ENCODE measurements at regions not wholly inside any gene's neighbourhood (a gene's known extent, or its start where the extent isn't known, plus 50 kb on each side); places are given as distances from the start of the nearest gene placed in this dataset.

DNA sequence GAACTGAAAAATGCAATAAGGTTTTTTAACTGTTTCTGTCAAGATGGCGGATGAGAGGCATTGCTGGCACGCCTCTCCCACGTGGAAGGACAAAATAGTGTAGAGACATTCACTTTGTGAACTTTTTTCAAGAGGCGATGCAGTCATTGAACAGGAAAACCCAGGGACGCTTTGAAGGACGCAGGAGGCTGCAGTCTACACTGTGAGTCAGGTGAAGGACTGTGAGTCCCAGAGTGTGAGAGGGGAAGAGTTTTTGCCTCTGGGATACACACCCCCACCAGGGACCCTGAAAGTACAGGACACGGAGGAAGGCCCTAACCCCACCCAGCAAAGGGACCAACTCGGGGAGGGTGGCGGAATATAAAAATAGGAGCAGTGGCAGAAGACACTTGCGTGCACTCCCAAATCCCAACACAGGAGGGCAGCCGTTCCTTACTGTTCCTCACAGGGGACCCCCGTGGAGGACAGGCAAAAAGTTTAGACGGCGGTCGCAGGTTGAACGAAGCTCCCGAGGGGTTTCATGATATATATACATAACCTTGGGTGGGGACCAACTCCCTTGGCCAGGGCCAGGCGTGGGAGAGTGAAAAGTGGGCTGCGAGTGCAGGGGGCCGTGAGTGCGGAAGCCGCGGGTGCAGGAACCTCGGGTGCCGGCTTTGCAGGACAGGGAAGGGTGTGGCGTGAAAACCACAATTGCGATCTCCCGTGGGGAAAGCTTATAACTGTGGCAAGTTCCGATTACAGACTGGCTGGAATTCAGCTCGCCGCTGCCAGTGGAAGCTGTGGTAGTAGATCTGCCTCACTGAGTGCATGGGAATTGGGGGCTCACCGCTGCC lies 82.0 kb upstream of the ALOX12 start:
- TF ChIP-seq TEAD4 (IDR thresholded peaks at IDR 0.05) (0 out of 2 replicates have a peak, but pooled peaks have one; percentile 24), REST (IDR thresholded peaks at IDR 0.05; ENCODE audit: low read depth) (no peak), RAD21 (IDR thresholded peaks at IDR 0.05; ENCODE audit: low read depth) (peak; percentile 98), USF1 (IDR thresholded peaks at IDR 0.05) (no peak), TCF12 (IDR thresholded peaks at IDR 0.05; ENCODE audit: low read depth) (peak; percentile 15; the same call in 1 of the 2 replicates), MAX (IDR thresholded peaks at IDR 0.05) (peak; percentile 35), TAF1 (IDR thresholded peaks at IDR 0.05; ENCODE audit: low read depth) (no peak), EGR1 (IDR thresholded peaks at IDR 0.05) (no peak), ZBTB7A (IDR thresholded peaks at IDR 0.05; ENCODE audit: low read depth) (peak; percentile 83)

DNA sequence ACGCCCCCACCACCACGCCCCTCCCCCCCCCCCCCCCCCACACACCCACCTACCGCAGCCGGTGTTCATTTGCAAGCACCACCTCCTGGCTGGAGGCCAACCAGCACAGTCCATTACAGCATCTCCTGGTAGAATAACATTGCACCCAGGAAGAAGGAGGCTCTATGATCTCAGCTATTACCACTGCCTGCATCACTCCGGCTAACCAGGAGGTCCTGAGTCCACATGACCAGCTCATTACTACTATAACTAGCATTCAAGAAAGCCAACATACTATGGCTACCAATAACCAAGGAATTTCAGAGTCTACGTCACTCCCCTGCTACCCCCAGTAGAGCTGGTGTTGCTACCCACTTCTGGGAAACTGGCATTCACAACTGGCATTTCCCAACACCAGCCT lies 81.1 kb upstream of the ALOX12 start:
- no peak for TF ChIP-seq TEAD4 (IDR thresholded peaks at IDR 0.05)
- TF ChIP-seq USF1 (IDR thresholded peaks at IDR 0.05), result 0 out of 2 replicates have a peak, but pooled peaks have one; percentile 29
- TF ChIP-seq NFIC (IDR thresholded peaks at IDR 0.05), result peak; percentile 79
- peak; percentile 57; the same call in 1 of the 2 replicates for TF ChIP-seq CREB1 (IDR thresholded peaks at IDR 0.05; ENCODE audit: low read depth)
- no peak for TF ChIP-seq CEBPB (IDR thresholded peaks at IDR 0.05)
- no peak for TF ChIP-seq ZBTB7A (IDR thresholded peaks at IDR 0.05; ENCODE audit: low read depth)
- TF ChIP-seq TAF1 (IDR thresholded peaks at IDR 0.05; ENCODE audit: low read depth), result no peak
- no peak for TF ChIP-seq TCF12 (IDR thresholded peaks at IDR 0.05; ENCODE audit: low read depth)
- no peak for TF ChIP-seq YY1 (IDR thresholded peaks at IDR 0.05; ENCODE audit: low read depth)
- TF ChIP-seq REST (IDR thresholded peaks at IDR 0.05; ENCODE audit: low read depth), result no peak
- no peak for TF ChIP-seq EP300 (IDR thresholded peaks at IDR 0.05; ENCODE audit: borderline replicate concordance)
- no peak for TF ChIP-seq MAX (IDR thresholded peaks at IDR 0.05)
- TF ChIP-seq RAD21 (IDR thresholded peaks at IDR 0.05; ENCODE audit: low read depth), result no peak
- 0 out of 2 replicates have a peak, but pooled peaks have one; percentile 5 for TF ChIP-seq EGR1 (IDR thresholded peaks at IDR 0.05)
- TF ChIP-seq FOXM1 (IDR thresholded peaks at IDR 0.05; ENCODE audit: borderline replicate concordance, low read depth), result no peak

GRCh38 chr17:6915620-6916019 lies 80.2 kb upstream of the ALOX12 start:
- TF ChIP-seq USF1 (IDR thresholded peaks at IDR 0.05) (no peak), YY1 (IDR thresholded peaks at IDR 0.05; ENCODE audit: low read depth) (no peak), TEAD4 (IDR thresholded peaks at IDR 0.05) (no peak), NFIC (IDR thresholded peaks at IDR 0.05) (no peak), CREB1 (IDR thresholded peaks at IDR 0.05; ENCODE audit: low read depth) (no peak), RAD21 (IDR thresholded peaks at IDR 0.05; ENCODE audit: low read depth) (no peak), REST (IDR thresholded peaks at IDR 0.05; ENCODE audit: low read depth) (no peak), ZBTB7A (IDR thresholded peaks at IDR 0.05; ENCODE audit: low read depth) (no peak), EGR1 (IDR thresholded peaks at IDR 0.05) (no peak), TCF12 (IDR thresholded peaks at IDR 0.05; ENCODE audit: low read depth) (no peak), EP300 (IDR thresholded peaks at IDR 0.05; ENCODE audit: borderline replicate concordance) (no peak), TAF1 (IDR thresholded peaks at IDR 0.05; ENCODE audit: low read depth) (no peak), FOXM1 (IDR thresholded peaks at IDR 0.05; ENCODE audit: borderline replicate concordance, low read depth) (no peak), CEBPB (IDR thresholded peaks at IDR 0.05) (no peak), MAX (IDR thresholded peaks at IDR 0.05) (no peak)

All from Ishikawa (cell line).